ENCODE measurements at regions not wholly inside any gene's neighbourhood (a gene's known extent, or its start where the extent isn't known, plus 50 kb on each side); places are given as distances from the start of the nearest gene placed in this dataset. TPM values are rescaled to one million over a fixed set of nuclear protein-coding genes. Genes with fewer than 3 reads are reported as not detected.

DNA sequence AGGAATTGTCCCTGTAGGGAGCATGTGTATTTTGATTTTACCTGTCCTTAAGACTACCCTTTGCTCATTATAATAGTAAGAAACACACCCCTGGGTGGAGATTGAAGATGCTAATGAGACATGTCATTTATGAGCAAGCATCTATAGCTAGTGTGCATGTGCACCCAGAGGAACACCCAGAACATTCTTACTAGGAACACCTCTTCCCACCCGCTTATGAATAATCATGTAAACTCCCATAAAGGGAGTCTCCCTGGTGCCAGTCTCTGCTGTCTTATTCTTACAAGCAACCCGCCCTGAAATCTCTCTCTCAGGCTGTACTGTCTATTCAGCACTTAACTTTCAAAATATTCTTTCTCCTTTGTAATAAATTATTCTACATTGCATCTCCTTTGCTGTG is 1227.3 kb downstream of the ROBO1 start:
- H3F3A ChIP-seq (ENCODE audit: insufficient read depth), result no peaks in the 10 kb centered on the region
- WGBS, 2 experiments (ENCODE audit: low coverage in 1 of 2, low lambda C conversion rate in 2 of 2, missing lambda C conversion rate in 2 of 2), result 45 to 56% methylated on average over 2 of the region's 2 CpGs
- H3K79me2 ChIP-seq (ENCODE audit: insufficient read depth), result no peaks in the 10 kb centered on the region

DNA sequence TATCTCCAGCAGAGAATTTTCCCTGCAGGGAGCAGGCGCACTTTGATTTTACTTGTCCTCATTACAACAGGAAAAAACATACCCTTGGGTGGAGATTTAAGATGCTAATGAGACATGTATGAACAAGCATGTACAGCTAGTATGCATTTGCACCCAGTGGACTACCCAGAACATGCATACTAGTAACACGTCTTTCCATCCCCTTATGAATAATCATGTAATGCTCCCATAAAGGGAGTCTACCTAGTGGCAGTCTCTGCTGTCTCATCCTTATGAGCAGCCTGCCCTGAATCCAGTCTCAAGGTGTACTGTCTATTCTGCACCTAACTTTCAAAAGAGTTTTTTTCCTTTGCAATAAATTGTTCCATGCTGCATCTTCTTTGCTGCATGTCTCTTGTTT is 1222.0 kb downstream of the ROBO1 start:
- in situ Hi-C loops (cut with MboI), result no loop called here
- WGBS, 2 experiments (ENCODE audit: low coverage in 1 of 2, low lambda C conversion rate in 2 of 2, missing lambda C conversion rate in 2 of 2), result 38 to 57% methylated on average over 2 of the region's 2 CpGs
- TF ChIP-seq EZH2 (IDR thresholded peaks at IDR 0.05; ENCODE audit: insufficient read depth, poor library complexity, severe bottlenecking), result no peak

More for the DNA sequence above, 1227.3 kb downstream of the ROBO1 start:
- Histone ChIP-seq H3K9ac (no peak overlapping the region), H3K9me3 (ENCODE audit: low read depth) (no peaks in the 10 kb centered on the region), H3K36me3 (ENCODE audit: low read depth) (no peaks in the 10 kb centered on the region), H4K20me1 (ENCODE audit: insufficient read depth) (no peaks in the 10 kb centered on the region), H3K27ac (no peak overlapping the region), H2AFZ (no peak overlapping the region), H3K4me1 (ENCODE audit: insufficient read depth) (no peaks in the 10 kb centered on the region), H3K4me3 (no peak overlapping the region), H3K27me3 (replicated peaks; ENCODE audit: insufficient read depth) (no peaks in the 10 kb centered on the region), H3K4me2 (ENCODE audit: unreplicated experiment) (no peak overlapping the region), H3K9me2 (ENCODE audit: insufficient read depth) (no peaks in the 10 kb centered on the region)
- TF ChIP-seq EZH2 (IDR thresholded peaks at IDR 0.05; ENCODE audit: insufficient read depth, poor library complexity, severe bottlenecking), result no peak
- in situ Hi-C loops (cut with MboI), result no loop called here
- DNase-seq, result no peak

More for the DNA sequence above, 1222.0 kb downstream of the ROBO1 start:
- Histone ChIP-seq H3K27me3 (replicated peaks; ENCODE audit: insufficient read depth) (no peaks in the 10 kb centered on the region), H3K9ac (no peak overlapping the region), H3K36me3 (ENCODE audit: low read depth) (no peaks in the 10 kb centered on the region), H2AFZ (no peak overlapping the region), H4K20me1 (ENCODE audit: insufficient read depth) (no peaks in the 10 kb centered on the region), H3K4me3 (no peak overlapping the region), H3K4me2 (ENCODE audit: unreplicated experiment) (no peak overlapping the region), H3K9me2 (ENCODE audit: insufficient read depth) (no peaks in the 10 kb centered on the region), H3F3A (ENCODE audit: insufficient read depth) (no peaks in the 10 kb centered on the region), H3K4me1 (ENCODE audit: insufficient read depth) (no peaks in the 10 kb centered on the region), H3K27ac (no peak overlapping the region), H3K79me2 (ENCODE audit: insufficient read depth) (no peaks in the 10 kb centered on the region), H3K9me3 (ENCODE audit: low read depth) (no peaks in the 10 kb centered on the region)
- DNase-seq, result no peak

Small RNAs in the stretch of these regions (small RNA-seq; reads per million reads assigned to genes)
- gene RN7SKP61 (ENCODE audit: low read depth, low replicate concordance) (not detected), gene RN7SL647P (ENCODE audit: low read depth, low replicate concordance) (not detected), gene RNU6-217P (ENCODE audit: low read depth, low replicate concordance) (not detected)

Measured in GM23248 (cell line).